Activated T-helper 17 cell treated with anti-CD3 and anti-CD28 coated beads, Interleukin-2, amount 50 U/mL, for 72 hours (primary cell): ENCODE measurements at regions not wholly inside any gene's neighbourhood (a gene's known extent, or its start where the extent isn't known, plus 50 kb on each side); places are given as distances from the start of the nearest gene placed in this dataset.
A peak's percentile ranks its signal among the peaks of the same experiment; 100 is the strongest.

ENCODE experiments used
- ATAC-seq: fragments of 150-1000 bp; cut with Tn5 transposase; replicated peaks from 2 replicates; pipeline ENCODE4 v1.10.0; 2021; ENCODE audit warnings: mild to moderate bottlenecking, moderate library complexity
- H3K27ac Mint-ChIP-seq: one replicate; pipeline ENCODE4 v1.8.0; 2022; ENCODE audit warnings: mixed read lengths
- H3K27me3 Mint-ChIP-seq: one replicate; pipeline ENCODE4 v1.8.0; 2022; ENCODE audit warnings: mixed read lengths
- H3K36me3 Mint-ChIP-seq: one replicate; pipeline ENCODE4 v1.8.0; 2022; ENCODE audit warnings: low read depth, mild to moderate bottlenecking, mixed read lengths
- H3K4me1 Mint-ChIP-seq: one replicate; pipeline ENCODE4 v1.8.0; 2022; ENCODE audit warnings: mixed read lengths
- H3K4me3 Mint-ChIP-seq: one replicate; pipeline ENCODE4 v1.8.0; 2022; ENCODE audit warnings: mild to moderate bottlenecking, mixed read lengths
- H3K9me3 Mint-ChIP-seq: one replicate; pipeline ENCODE4 v1.8.0; 2022; ENCODE audit warnings: mixed read lengths

GRCh38 chr2:205908212-205909183 lies 177.5 kb downstream of the INO80D start:
- H3K4me1 Mint-ChIP-seq = no peaks in the 10 kb centered on the region
- H3K9me3 Mint-ChIP-seq = no peaks in the 10 kb centered on the region
- no peak overlapping the region for H3K27ac Mint-ChIP-seq
- H3K36me3 Mint-ChIP-seq = no peaks in the 10 kb centered on the region
- ATAC-seq = no peak
- no peak overlapping the region for H3K4me3 Mint-ChIP-seq
- peaks cover 39% of the 10 kb centered on the region for H3K27me3 Mint-ChIP-seq

- H3K9me3 Mint-ChIP-seq = no peaks in the 10 kb centered on the region
- peaks cover 37% of the 10 kb centered on the region for H3K27me3 Mint-ChIP-seq
- H3K27ac Mint-ChIP-seq = no peak overlapping the region
- no peaks in the 10 kb centered on the region for H3K4me1 Mint-ChIP-seq
- no peaks in the 10 kb centered on the region for H3K36me3 Mint-ChIP-seq
- no peak overlapping the region for H3K4me3 Mint-ChIP-seq
- ATAC-seq = no peak
These were observed 179.6 kb downstream of the INO80D start for GRCh38 chr2:205906419-205906818.

GRCh38 chr2:205905576-205905975 lies 180.4 kb downstream of the INO80D start:
- H3K4me3 Mint-ChIP-seq = no peak overlapping the region
- no peaks in the 10 kb centered on the region for H3K4me1 Mint-ChIP-seq
- no peaks in the 10 kb centered on the region for H3K9me3 Mint-ChIP-seq
- peaks cover 34% of the 10 kb centered on the region for H3K27me3 Mint-ChIP-seq
- H3K36me3 Mint-ChIP-seq = no peaks in the 10 kb centered on the region
- no peak overlapping the region for H3K27ac Mint-ChIP-seq
- no peak for ATAC-seq

GRCh38 chr2:205904873-205905272 lies 181.1 kb downstream of the INO80D start:
- ATAC-seq = no peak
- Mint-ChIP-seq H3K36me3 (no peaks in the 10 kb centered on the region), H3K9me3 (no peaks in the 10 kb centered on the region), H3K4me1 (no peaks in the 10 kb centered on the region), H3K4me3 (no peak overlapping the region), H3K27me3 (peaks cover 28% of the 10 kb centered on the region), H3K27ac (no peak overlapping the region)

GRCh38 chr2:205903549-205904129 lies 182.3 kb downstream of the INO80D start:
- Mint-ChIP-seq H3K4me3 (no peak overlapping the region), H3K27ac (no peak overlapping the region)
- peak; percentile 46 for ATAC-seq

GRCh38 chr2:205902900-205903237 lies 183.1 kb downstream of the INO80D start:
- no peak overlapping the region for H3K4me3 Mint-ChIP-seq
- H3K27me3 Mint-ChIP-seq = peaks cover 26% of the 10 kb centered on the region

More at GRCh38 chr2:205903549-205904129, 182.3 kb downstream of the INO80D start:
- H3K9me3 Mint-ChIP-seq = peaks cover 6% of the 10 kb centered on the region
- no peaks in the 10 kb centered on the region for H3K36me3 Mint-ChIP-seq
- H3K4me1 Mint-ChIP-seq = no peaks in the 10 kb centered on the region
- H3K27me3 Mint-ChIP-seq = peaks cover 23% of the 10 kb centered on the region

GRCh38 chr2:205902041-205902899 lies 183.7 kb downstream of the INO80D start:
- Mint-ChIP-seq H3K4me1 (no peaks in the 10 kb centered on the region), H3K27me3 (peaks cover 24% of the 10 kb centered on the region), H3K36me3 (no peaks in the 10 kb centered on the region), H3K9me3 (peaks cover 6% of the 10 kb centered on the region), H3K27ac (no peak overlapping the region), H3K4me3 (no peak overlapping the region)
- ATAC-seq = no peak

More at GRCh38 chr2:205902900-205903237, 183.1 kb downstream of the INO80D start:
- no peak for ATAC-seq
- Mint-ChIP-seq H3K27ac (no peak overlapping the region), H3K36me3 (no peaks in the 10 kb centered on the region), H3K4me1 (no peaks in the 10 kb centered on the region), H3K9me3 (peaks cover 6% of the 10 kb centered on the region)

- H3K9me3 Mint-ChIP-seq = peaks cover 6% of the 10 kb centered on the region
- no peak overlapping the region for H3K4me3 Mint-ChIP-seq
- ATAC-seq = no peak
- no peak overlapping the region for H3K27ac Mint-ChIP-seq
- H3K27me3 Mint-ChIP-seq = peaks cover 23% of the 10 kb centered on the region
- no peaks in the 10 kb centered on the region for H3K36me3 Mint-ChIP-seq
- no peaks in the 10 kb centered on the region for H3K4me1 Mint-ChIP-seq
These were observed 184.5 kb downstream of the INO80D start for GRCh38 chr2:205901491-205901890.

GRCh38 chr2:205898744-205899143 lies 187.2 kb downstream of the INO80D start:
- Mint-ChIP-seq H3K4me1 (no peaks in the 10 kb centered on the region), H3K27me3 (peaks cover 12% of the 10 kb centered on the region), H3K27ac (no peak overlapping the region), H3K36me3 (no peaks in the 10 kb centered on the region), H3K4me3 (no peak overlapping the region), H3K9me3 (peaks cover 6% of the 10 kb centered on the region)
- no peak for ATAC-seq

GRCh38 chr2:205895981-205896655 lies 189.9 kb downstream of the INO80D start:
- no peak for ATAC-seq
- no peaks in the 10 kb centered on the region for H3K4me1 Mint-ChIP-seq
- H3K9me3 Mint-ChIP-seq = peaks cover 6% of the 10 kb centered on the region
- no peaks in the 10 kb centered on the region for H3K36me3 Mint-ChIP-seq
- H3K4me3 Mint-ChIP-seq = no peak overlapping the region
- H3K27ac Mint-ChIP-seq = no peak overlapping the region
- peaks cover 9% of the 10 kb centered on the region for H3K27me3 Mint-ChIP-seq

- Mint-ChIP-seq H3K4me1 (no peaks in the 10 kb centered on the region), H3K27me3 (peaks cover 7% of the 10 kb centered on the region), H3K36me3 (no peaks in the 10 kb centered on the region), H3K4me3 (no peak overlapping the region), H3K27ac (no peak overlapping the region), H3K9me3 (no peaks in the 10 kb centered on the region)
- ATAC-seq = no peak
These were observed 193.2 kb downstream of the INO80D start for GRCh38 chr2:205892665-205893259.

GRCh38 chr2:205892251-205892655 lies 193.7 kb downstream of the INO80D start:
- H3K4me3 Mint-ChIP-seq = no peak overlapping the region
- no peaks in the 10 kb centered on the region for H3K36me3 Mint-ChIP-seq
- ATAC-seq = no peak
- H3K9me3 Mint-ChIP-seq = no peaks in the 10 kb centered on the region
- peaks cover 7% of the 10 kb centered on the region for H3K27me3 Mint-ChIP-seq
- no peak overlapping the region for H3K27ac Mint-ChIP-seq
- H3K4me1 Mint-ChIP-seq = no peaks in the 10 kb centered on the region

GRCh38 chr2:205889114-205889513 lies 196.9 kb downstream of the INO80D start:
- ATAC-seq = no peak
- Mint-ChIP-seq H3K27ac (no peak overlapping the region), H3K27me3 (peaks cover 4% of the 10 kb centered on the region), H3K36me3 (no peaks in the 10 kb centered on the region), H3K4me1 (no peaks in the 10 kb centered on the region), H3K4me3 (no peak overlapping the region), H3K9me3 (no peaks in the 10 kb centered on the region)

GRCh38 chr2:205887637-205888036 lies 198.3 kb downstream of the INO80D start:
- Mint-ChIP-seq H3K4me3 (no peak overlapping the region), H3K4me1 (no peaks in the 10 kb centered on the region), H3K27ac (no peak overlapping the region), H3K36me3 (no peaks in the 10 kb centered on the region), H3K9me3 (no peaks in the 10 kb centered on the region), H3K27me3 (peaks cover 4% of the 10 kb centered on the region)
- ATAC-seq = no peak
